ENCODE measurements at regions not wholly inside any gene's neighbourhood (a gene's known extent, or its start where the extent isn't known, plus 50 kb on each side); places are given as distances from the start of the nearest gene placed in this dataset.
A peak's percentile ranks its signal among the peaks of the same experiment; 100 is the strongest.

DNA sequence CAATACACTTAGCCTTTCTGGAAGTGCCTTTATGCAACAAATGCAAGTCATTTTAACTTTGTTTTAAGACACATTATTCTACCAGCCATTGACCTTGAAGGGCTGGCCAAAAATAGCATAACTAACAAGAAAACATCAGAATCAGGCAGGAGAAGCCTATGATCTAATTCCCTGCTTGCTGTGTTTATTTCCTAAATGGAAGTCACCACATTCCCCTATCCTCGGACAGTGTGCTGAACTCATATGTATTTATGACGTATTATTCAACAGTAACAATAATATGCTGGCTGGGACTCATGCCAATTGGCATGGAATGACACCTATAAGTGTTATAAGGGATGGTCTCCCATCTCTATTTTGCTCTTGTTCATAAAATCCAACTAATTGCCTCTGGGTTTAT is 140.7 kb downstream of the MAP3K7 start:
- H3K4me1 ChIP-seq = peaks cover 4% of the 10 kb centered on the region; the same call in 1 of the 2 replicates
- DNase-seq (ENCODE audit: low spot score in 2 of 2) = no peak
- no peaks in the 10 kb centered on the region for H3K27me3 ChIP-seq (ENCODE audit: low read depth)
- in situ Hi-C loops (cut with MboI; ENCODE audit: low sequenced_read_pairs) = no loop called here
- no peaks in the 10 kb centered on the region for H3K9me3 ChIP-seq
- H3K36me3 ChIP-seq (replicated peaks) = no peaks in the 10 kb centered on the region
- H3K4me3 ChIP-seq = no peak overlapping the region

DNA sequence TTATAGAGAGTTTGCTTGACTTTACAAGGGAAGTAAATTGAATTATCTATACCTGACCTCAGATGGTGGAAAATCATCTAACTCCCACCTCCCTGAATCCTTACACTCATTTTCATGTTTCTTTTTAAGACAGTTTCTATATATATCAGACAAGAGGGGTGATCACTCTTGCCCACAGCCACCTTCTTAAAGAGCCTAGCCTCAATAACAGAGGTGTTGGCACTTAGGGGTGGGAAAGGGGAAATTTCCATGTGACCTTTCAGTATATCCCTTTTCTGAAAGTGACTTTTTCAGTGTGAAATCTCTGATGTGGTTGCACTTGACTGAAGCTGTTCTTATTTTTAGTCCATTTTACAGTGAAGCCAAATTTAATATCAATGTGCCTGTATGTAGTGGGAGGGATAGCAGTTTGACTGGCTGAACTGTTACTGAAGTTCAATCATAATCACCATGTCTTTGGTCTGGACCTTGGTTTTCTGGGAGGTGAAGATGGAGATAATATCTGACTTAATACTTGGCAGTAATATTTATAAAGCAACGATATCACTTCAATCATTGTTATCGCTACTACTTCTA is 141.3 kb downstream of the MAP3K7 start:
- Histone ChIP-seq H3K4me3 (no peak overlapping the region), H3K4me1 (peaks cover 5% of the 10 kb centered on the region; the same call in 1 of the 2 replicates), H3K36me3 (replicated peaks) (no peaks in the 10 kb centered on the region), H3K9me3 (no peaks in the 10 kb centered on the region), H3K27me3 (ENCODE audit: low read depth) (no peaks in the 10 kb centered on the region)
- in situ Hi-C loops (cut with MboI; ENCODE audit: low sequenced_read_pairs) = no loop called here
- no peak for DNase-seq (ENCODE audit: low spot score in 2 of 2)

DNA sequence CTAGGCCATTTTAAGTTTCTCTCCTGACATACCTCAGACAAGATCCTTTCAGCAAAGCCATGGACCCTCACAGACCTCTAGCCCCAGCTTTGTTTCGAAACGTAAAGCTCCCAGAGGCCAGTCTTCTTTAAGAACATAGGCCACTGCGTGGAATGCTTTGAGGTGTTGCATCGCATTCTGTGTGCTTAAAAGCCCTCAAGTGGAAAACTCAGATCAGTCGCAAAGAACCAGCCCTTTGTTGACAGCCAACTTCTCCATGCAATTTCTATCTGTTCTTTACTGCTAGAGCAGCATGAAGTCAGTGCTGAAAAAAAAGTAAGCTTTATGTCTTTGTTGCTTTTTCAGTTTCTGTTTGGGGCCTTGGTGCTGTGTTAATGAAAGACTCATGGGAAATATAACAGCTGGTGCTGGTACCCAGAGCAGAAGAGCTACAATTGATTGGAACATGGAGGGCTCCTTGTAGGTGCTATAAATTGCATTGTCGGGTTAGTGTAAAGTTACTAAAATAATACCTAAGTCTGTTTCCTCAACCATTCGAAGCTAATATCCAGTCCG is 142.6 kb downstream of the MAP3K7 start:
- H3K4me3 ChIP-seq = no peak overlapping the region
- H3K9me3 ChIP-seq = no peaks in the 10 kb centered on the region
- in situ Hi-C loops (cut with MboI; ENCODE audit: low sequenced_read_pairs) = no loop called here
- DNase-seq (ENCODE audit: low spot score in 2 of 2) = no peak
- H3K27me3 ChIP-seq (ENCODE audit: low read depth) = no peaks in the 10 kb centered on the region
- H3K4me1 ChIP-seq = peaks cover 5% of the 10 kb centered on the region; the same call in 1 of the 2 replicates
- H3K36me3 ChIP-seq (replicated peaks) = no peaks in the 10 kb centered on the region

DNA sequence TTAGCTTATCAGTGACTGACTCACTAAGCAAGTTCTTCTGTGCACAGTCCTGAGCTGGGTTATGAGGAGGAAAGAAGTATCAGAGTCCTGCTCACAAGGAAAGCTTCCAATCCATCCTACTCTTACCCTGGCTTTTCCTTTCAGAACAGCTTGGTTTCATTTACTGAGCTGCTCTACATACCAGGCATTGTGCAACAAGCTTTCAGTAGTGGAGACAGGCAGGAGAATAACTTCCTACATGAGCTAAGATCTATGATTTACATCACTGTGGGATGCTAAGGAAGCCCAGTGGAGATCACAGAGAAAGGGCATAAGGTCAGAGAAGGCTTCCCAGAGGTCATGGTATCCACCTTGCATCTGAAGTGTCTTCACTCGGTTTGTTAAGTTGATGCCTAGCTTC is 144.5 kb downstream of the MAP3K7 start:
- H3K4me3 ChIP-seq = no peak overlapping the region
- DNase-seq (ENCODE audit: low spot score in 2 of 2) = no peak
- no peaks in the 10 kb centered on the region for H3K27me3 ChIP-seq (ENCODE audit: low read depth)
- H3K4me1 ChIP-seq = peaks cover 5% of the 10 kb centered on the region; the same call in 1 of the 2 replicates
- H3K36me3 ChIP-seq (replicated peaks) = no peaks in the 10 kb centered on the region
- in situ Hi-C loops (cut with MboI; ENCODE audit: low sequenced_read_pairs) = no loop called here
- H3K9me3 ChIP-seq = no peaks in the 10 kb centered on the region

DNA sequence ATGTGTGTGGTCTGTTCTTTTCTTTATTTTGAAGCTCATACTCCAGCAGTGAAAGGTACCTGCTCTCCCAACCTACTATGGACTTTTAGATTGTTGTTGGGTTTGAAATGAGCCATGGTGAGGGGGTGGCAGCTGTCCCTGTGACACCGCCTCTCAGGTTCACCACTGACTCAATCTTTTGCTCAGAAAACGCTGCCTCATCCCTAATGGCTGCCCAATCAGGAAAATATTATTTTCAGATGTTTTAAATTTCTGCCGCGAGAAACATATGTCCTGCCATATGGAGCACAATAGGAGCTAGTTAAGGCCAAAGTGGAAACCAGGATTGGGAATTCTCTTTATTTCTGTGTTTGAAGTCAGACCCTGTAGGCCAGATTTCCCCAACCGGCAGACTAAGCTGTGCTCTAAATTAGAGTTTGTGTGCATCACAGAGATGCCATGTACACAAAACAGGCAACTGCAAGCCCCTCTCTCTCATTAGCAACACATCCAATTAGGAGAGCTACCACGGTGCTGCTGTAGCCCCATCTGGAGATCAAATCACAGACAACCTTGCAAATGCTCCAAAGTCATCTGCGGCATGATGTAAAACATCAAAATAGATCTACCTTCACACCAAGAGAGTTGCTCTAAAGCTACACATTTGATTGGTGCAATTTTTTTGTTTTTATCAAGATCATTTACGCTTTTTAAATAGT is 144.1 kb upstream of the BACH2 start:
- no peak for DNase-seq (ENCODE audit: low spot score in 2 of 2)
- Histone ChIP-seq H3K9me3 (no peaks in the 10 kb centered on the region), H3K4me3 (no peak overlapping the region), H3K36me3 (replicated peaks) (no peaks in the 10 kb centered on the region), H3K27me3 (ENCODE audit: low read depth) (no peaks in the 10 kb centered on the region), H3K4me1 (peaks cover 13% of the 10 kb centered on the region)
- in situ Hi-C loops (cut with MboI; ENCODE audit: low sequenced_read_pairs) = no loop called here

DNA sequence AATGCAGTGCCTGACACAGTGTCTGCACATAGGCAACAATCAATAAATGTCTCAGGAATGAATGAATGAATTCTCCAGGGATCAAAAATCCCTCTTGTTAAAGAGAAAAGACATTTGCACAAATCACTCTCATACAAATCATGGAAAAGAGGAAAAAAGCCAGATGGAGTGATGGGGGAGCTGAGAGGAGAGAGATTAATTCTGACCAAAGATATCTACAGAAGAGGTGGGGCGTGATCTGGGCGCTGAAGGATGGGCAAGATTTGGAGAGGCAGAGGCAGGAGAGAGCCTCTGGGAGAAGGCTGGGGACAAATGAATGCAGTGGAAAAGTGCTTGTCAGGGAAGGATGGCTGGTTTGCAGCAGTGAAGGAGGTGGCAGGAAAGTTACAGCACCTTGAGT is 142.9 kb upstream of the BACH2 start:
- DNase-seq (ENCODE audit: low spot score in 2 of 2) = no peak

DNA sequence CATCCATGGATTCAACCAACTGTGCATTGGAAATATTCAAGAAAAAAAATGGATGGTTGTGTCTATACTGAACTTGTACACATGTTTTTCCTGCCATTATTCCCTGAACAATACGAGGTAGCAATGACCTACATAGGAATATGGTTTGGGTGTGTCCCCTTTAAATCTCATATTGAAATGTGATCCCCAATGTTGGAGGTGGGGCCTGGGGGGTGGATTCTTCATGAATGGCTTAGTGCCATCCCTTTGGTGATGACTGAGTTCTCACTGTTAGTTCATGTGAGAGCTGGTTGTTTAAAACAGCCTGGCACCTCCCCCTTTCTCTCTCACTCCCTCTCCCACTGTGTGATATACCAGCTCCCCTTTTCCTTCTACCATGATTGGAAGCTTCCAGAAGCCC is 139.8 kb upstream of the BACH2 start:
- H3K4me1 ChIP-seq = peaks cover 21% of the 10 kb centered on the region
- no peaks in the 10 kb centered on the region for H3K36me3 ChIP-seq (replicated peaks)
- no peaks in the 10 kb centered on the region for H3K9me3 ChIP-seq
- H3K4me3 ChIP-seq = no peak overlapping the region
- in situ Hi-C loops (cut with MboI; ENCODE audit: low sequenced_read_pairs) = no loop called here
- H3K27me3 ChIP-seq (ENCODE audit: low read depth) = no peaks in the 10 kb centered on the region
- DNase-seq (ENCODE audit: low spot score in 2 of 2) = peak in 1 of 2 experiments; percentile 15

More for the DNA sequence above, 142.9 kb upstream of the BACH2 start:
- Histone ChIP-seq H3K4me1 (peaks cover 23% of the 10 kb centered on the region), H3K36me3 (replicated peaks) (no peaks in the 10 kb centered on the region), H3K27me3 (ENCODE audit: low read depth) (no peaks in the 10 kb centered on the region), H3K9me3 (no peaks in the 10 kb centered on the region), H3K4me3 (no peak overlapping the region)
- in situ Hi-C loops (cut with MboI; ENCODE audit: low sequenced_read_pairs) = no loop called here

DNA sequence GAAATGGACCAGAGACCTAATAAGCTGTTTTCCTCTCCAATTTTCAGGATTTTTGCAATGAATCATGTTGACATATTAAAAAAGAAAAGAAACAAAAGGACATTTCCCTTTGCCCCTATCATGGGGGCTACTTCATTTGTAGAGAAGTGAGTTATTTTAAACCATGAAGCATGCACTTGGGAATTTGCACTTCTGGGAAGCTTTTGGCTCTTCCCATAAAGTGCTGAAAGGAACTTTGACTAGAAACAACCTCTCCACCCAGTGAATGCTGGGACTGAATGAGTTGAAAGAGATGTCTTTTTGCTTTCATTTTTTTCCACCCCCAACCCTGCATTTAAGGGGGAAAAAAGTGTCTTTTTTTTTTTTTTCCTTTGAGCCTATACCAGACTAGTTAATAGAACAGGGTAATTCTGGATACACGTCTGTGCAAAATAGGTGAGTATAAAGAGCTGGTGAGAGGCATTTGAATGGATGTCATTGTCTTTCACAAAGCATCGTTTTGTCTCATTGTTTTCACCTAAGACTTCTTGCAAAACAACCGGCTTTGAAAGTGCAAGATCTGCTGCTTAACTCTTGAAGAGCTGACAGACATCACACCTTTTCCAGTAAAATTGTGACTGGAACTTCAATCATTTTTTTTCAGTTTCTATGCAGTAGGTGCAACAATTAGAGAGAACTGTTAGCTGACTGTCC is 138.7 kb upstream of the BACH2 start:
- H3K36me3 ChIP-seq (replicated peaks) = no peaks in the 10 kb centered on the region
- in situ Hi-C loops (cut with MboI; ENCODE audit: low sequenced_read_pairs) = no loop called here
- H3K27me3 ChIP-seq (ENCODE audit: low read depth) = no peaks in the 10 kb centered on the region
- DNase-seq (ENCODE audit: low spot score in 2 of 2) = peak in 1 of 2 experiments; percentile 44
- H3K4me1 ChIP-seq = peaks cover 17% of the 10 kb centered on the region
- no peaks in the 10 kb centered on the region for H3K9me3 ChIP-seq
- H3K4me3 ChIP-seq = no peak overlapping the region

DNA sequence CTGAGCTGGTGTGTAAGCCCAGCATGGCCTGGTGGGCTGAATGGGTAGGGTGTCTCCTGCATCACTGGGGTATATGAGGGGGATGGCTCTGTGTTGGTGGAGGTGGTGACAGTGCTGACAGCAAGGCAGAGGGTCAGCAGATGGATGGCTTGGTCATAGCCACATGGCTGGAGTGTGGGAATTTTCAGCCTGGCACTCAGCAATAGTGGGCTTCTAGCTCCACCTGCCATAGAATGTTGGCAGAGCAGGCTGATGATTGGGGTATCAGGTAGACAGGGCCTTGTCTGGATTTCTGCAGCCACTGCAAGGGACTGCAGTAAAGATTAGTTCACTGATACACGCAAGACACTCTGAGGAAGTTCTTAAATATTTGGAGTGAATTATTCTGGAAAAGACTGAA is 137.5 kb upstream of the BACH2 start:
- Histone ChIP-seq H3K4me3 (no peak overlapping the region), H3K27me3 (ENCODE audit: low read depth) (no peaks in the 10 kb centered on the region), H3K36me3 (replicated peaks) (no peaks in the 10 kb centered on the region), H3K4me1 (peaks cover 17% of the 10 kb centered on the region), H3K9me3 (no peaks in the 10 kb centered on the region)
- no peak for DNase-seq (ENCODE audit: low spot score in 2 of 2)
- in situ Hi-C loops (cut with MboI; ENCODE audit: low sequenced_read_pairs) = no loop called here

DNA sequence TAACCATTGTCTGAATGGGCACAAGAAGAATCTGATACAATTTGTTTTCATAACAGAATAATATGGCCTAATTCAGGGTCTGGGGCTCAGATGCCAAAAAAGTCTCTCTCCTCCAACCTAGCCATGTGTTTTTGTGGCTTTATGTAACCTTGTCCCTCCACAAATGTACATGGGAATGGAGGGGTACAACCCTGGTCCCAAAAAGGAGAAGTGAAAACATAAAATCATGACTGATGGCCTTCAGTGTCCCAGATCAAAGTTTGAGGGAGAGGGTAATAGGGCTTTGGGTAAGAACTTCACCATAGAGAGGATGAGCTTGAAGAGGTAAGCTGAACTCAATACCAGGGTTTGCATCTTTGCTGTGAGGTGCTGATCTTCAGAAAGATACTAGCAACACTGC is 136.3 kb upstream of the BACH2 start:
- Histone ChIP-seq H3K9me3 (no peaks in the 10 kb centered on the region), H3K36me3 (replicated peaks) (no peaks in the 10 kb centered on the region), H3K4me1 (peaks cover 17% of the 10 kb centered on the region), H3K4me3 (no peak overlapping the region), H3K27me3 (ENCODE audit: low read depth) (no peaks in the 10 kb centered on the region)
- no peak for DNase-seq (ENCODE audit: low spot score in 2 of 2)
- in situ Hi-C loops (cut with MboI; ENCODE audit: low sequenced_read_pairs) = no loop called here

DNA sequence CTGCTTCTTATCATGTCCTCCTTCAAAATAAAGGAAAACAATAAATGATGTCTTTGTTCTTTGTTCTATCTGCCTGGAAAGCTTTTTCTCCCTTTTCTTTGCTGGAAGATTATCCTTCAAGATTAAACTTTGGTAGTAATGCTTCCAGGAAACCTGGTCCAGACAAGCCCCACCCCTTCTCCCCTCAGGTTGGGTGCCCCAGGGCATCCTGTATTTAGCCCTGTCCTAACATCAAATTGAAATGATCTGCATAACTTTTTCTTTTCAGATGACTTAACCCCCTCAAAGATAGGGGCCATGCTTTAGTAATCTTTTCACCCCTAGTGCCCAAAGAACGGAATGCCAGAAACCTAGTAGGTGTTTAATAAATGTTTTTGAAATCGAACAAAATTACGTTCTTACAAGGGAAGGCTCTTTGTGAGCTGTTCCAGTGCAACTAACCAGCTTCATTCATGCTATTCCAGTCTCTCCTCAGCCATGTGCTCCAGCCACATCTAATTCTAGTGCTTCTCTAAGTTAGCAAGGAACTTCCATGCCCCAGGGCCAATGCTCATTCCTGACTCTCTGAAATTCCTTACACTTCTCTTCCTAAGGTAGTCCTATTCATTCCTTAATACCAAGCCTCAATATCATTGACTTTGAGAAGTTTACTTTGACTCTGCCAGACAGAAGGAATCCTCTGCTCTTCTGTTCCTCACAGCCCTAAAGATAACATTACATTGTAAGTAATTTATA is 135.6 kb upstream of the BACH2 start:
- Histone ChIP-seq H3K4me3 (no peak overlapping the region), H3K27me3 (ENCODE audit: low read depth) (no peaks in the 10 kb centered on the region), H3K9me3 (no peaks in the 10 kb centered on the region), H3K4me1 (peaks cover 17% of the 10 kb centered on the region), H3K36me3 (replicated peaks) (no peaks in the 10 kb centered on the region)
- in situ Hi-C loops (cut with MboI; ENCODE audit: low sequenced_read_pairs) = no loop called here
- no peak for DNase-seq (ENCODE audit: low spot score in 2 of 2)

DNA sequence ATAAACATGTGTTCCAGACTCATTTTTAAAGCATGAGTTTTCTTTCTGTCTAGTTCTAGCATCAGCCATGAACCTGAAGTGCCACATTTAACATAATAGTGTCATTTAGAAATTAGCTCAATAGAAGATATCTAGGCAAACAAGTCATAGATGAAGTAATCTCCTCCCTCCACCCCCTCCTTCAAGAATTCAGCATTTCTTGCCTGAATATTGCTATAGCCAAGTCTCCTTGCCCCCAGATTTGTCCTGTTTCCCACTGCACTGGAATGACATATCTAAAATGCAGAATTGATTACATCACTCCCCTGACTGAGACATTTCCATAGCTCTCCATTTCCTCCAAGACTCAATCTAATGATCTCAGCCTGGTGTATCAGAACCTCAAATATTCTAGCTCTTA is 134.9 kb upstream of the BACH2 start:
- no peaks in the 10 kb centered on the region for H3K9me3 ChIP-seq
- no peaks in the 10 kb centered on the region for H3K27me3 ChIP-seq (ENCODE audit: low read depth)
- H3K4me1 ChIP-seq = peaks cover 17% of the 10 kb centered on the region
- no peaks in the 10 kb centered on the region for H3K36me3 ChIP-seq (replicated peaks)
- H3K4me3 ChIP-seq = no peak overlapping the region
- no peak for DNase-seq (ENCODE audit: low spot score in 2 of 2)
- in situ Hi-C loops (cut with MboI; ENCODE audit: low sequenced_read_pairs) = no loop called here

DNA sequence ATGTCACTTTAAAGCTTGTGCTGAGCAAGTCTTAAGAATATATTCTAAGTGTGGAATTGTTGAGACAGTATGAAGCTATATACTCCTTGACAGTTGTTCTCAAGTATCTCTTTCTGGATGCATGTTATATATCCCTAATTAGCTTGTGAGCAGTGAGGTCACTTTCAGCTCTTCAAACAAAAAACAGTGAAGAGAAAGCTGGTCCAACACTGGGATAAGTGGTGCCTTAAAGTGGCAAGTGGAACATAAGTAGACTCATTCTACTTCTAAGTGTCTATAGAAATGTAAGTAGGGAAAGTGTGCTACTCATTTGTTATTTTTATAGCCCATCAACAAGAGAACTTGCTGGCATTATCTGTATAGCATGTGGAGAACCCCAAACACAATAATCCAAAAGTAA is 133.1 kb upstream of the BACH2 start:
- DNase-seq (ENCODE audit: low spot score in 2 of 2) = no peak
- Histone ChIP-seq H3K27me3 (ENCODE audit: low read depth) (no peaks in the 10 kb centered on the region), H3K36me3 (replicated peaks) (no peaks in the 10 kb centered on the region), H3K4me3 (no peak overlapping the region), H3K9me3 (no peaks in the 10 kb centered on the region), H3K4me1 (no peaks in the 10 kb centered on the region; the same call in 1 of the 2 replicates)
- in situ Hi-C loops (cut with MboI; ENCODE audit: low sequenced_read_pairs) = no loop called here
